Endothelial cell of umbilical vein (primary cell): ENCODE measurements at regions not wholly inside any gene's neighbourhood (a gene's known extent, or its start where the extent isn't known, plus 50 kb on each side); places are given as distances from the start of the nearest gene placed in this dataset.

Source experiments
- BruUV-seq: library from RNA; stranded (reverse); fragments of 400-500 nt; replicated peaks from 2 replicates; lab custom pipeline; 2021; lab: Mats Ljungman, UMichigan
- CTCF ChIA-PET: fragments of 300-600, 350-600 bp; sonication (Branson Sonifier 250); formaldehyde crosslinking; loops from one replicate; lab custom pipeline; 2021; ENCODE audit warnings: antibody characterized with exemption, inconsistent platforms; lab: Charles Lee
- POLR2A ChIA-PET: fragments of 300-600, 350-600 bp; sonication (Branson Sonifier 250); formaldehyde crosslinking; loops from one replicate; lab custom pipeline; 2021; ENCODE audit warnings: antibody characterized with exemption, inconsistent platforms; lab: Charles Lee
- DNase-seq: peaks from one replicate; pipeline ENCODE4 v3.0.0-alpha.2; 2011; ENCODE audit warnings: low read depth, low spot score
- FAIRE-seq: peaks from 2 replicates; lab custom pipeline; 2011; peaks lifted over from hg19 to GRCh38; lab: Jason Lieb, UNC
- H2AFZ ChIP-seq: 2 replicates; pipeline ENCODE4 v1.6.0; 2012; ENCODE audit warnings: low read depth, low read length, control low read depth, inconsistent platforms
- H3K27ac ChIP-seq: 2 replicates; pipeline ENCODE4 v1.5.1; 2011; ENCODE audit warnings: low read depth, mild to moderate bottlenecking, control low read depth, low read length, moderate library complexity; ENCODE audit not compliant: insufficient read depth
- H3K27me3 ChIP-seq, 2 experiments: 2 replicates each; pipeline versions ENCODE4 v1.6.0 to v1.6.1; 2011; ENCODE audit warnings: low read length in 2 of 2, mixed read lengths in 1 of 2; ENCODE audit not compliant: control insufficient read depth in 2 of 2, insufficient read depth in 2 of 2
- H3K36me3 ChIP-seq, 2 experiments: 2 replicates in 1 of 2; 3 replicates in 1 of 2; pipeline ENCODE4 v1.5.1; 2011; ENCODE audit warnings: low read length in 2 of 2, mild to moderate bottlenecking in 1 of 2, moderate library complexity in 1 of 2; ENCODE audit not compliant: control insufficient read depth in 2 of 2, insufficient read depth in 2 of 2; ENCODE audit errors: extremely low read depth in 1 of 2
- H3K4me1 ChIP-seq: 3 replicates; pipeline ENCODE4 v1.5.1; 2011; ENCODE audit warnings: mild to moderate bottlenecking, low read length; ENCODE audit not compliant: control insufficient read depth, insufficient read depth; ENCODE audit errors: extremely low read depth
- H3K4me2 ChIP-seq: 2 replicates; pipeline ENCODE4 v1.6.1; 2011; ENCODE audit warnings: low read length, control low read depth, mixed read lengths; ENCODE audit not compliant: insufficient read depth
- H3K4me3 ChIP-seq, 3 experiments: fragments of 200-600 bp in 1 of 3; sonication (generic), shearing (Covaris generic) in 1 of 3; replicated peaks in 1 of 3; 2 replicates each; pipeline ENCODE4 v1.5.1; 2011 to 2016; ENCODE audit warnings: control low read depth in 3 of 3, low read length in 3 of 3, mild to moderate bottlenecking in 2 of 3, inconsistent platforms in 1 of 3, low read depth in 1 of 3, moderate library complexity in 1 of 3; ENCODE audit not compliant: insufficient read depth in 1 of 3
- H3K79me2 ChIP-seq: 2 replicates; pipeline ENCODE4 v1.6.0; 2012; ENCODE audit warnings: low read length, inconsistent platforms; ENCODE audit not compliant: control insufficient read depth, insufficient read depth
- H3K9ac ChIP-seq: replicated peaks from 2 replicates; pipeline ENCODE3; 2011; ENCODE audit warnings: low read length, control low read depth; ENCODE audit not compliant: insufficient read depth; ENCODE audit errors: extremely low read depth
- H3K9me1 ChIP-seq: replicated peaks from 3 replicates; pipeline ENCODE4 v1.6.0; 2011; ENCODE audit warnings: mild to moderate bottlenecking, low read length; ENCODE audit not compliant: control insufficient read depth, insufficient read depth; ENCODE audit errors: extremely low read depth
- H3K9me3 ChIP-seq: replicated peaks from 2 replicates; pipeline ENCODE4 v1.5.1; 2012; ENCODE audit warnings: low read length, inconsistent platforms; ENCODE audit not compliant: control insufficient read depth, insufficient read depth
- H4K20me1 ChIP-seq: replicated peaks from 2 replicates; pipeline ENCODE3; 2011; ENCODE audit warnings: mild to moderate bottlenecking, low read length; ENCODE audit not compliant: control insufficient read depth, insufficient read depth; ENCODE audit errors: extremely low read depth
- EZH2 ChIP-seq: IDR thresholded peaks from 2 replicates; pipeline ENCODE4 v1.6.1; 2012; ENCODE audit warnings: borderline replicate concordance, low read depth, mild to moderate bottlenecking, moderate library complexity, low read length, inconsistent platforms; ENCODE audit not compliant: severe bottlenecking
- FOS ChIP-seq: IDR thresholded peaks from 2 replicates; pipeline ENCODE4 v1.6.1; 2011; ENCODE audit warnings: mild to moderate bottlenecking, low read length, moderate library complexity, borderline replicate concordance; ENCODE audit not compliant: insufficient read depth
- GATA2 ChIP-seq: IDR thresholded peaks from 2 replicates; pipeline ENCODE4 v1.7.0; 2011; ENCODE audit warnings: low read depth, mild to moderate bottlenecking, moderate library complexity, mixed read lengths, low read length; ENCODE audit not compliant: insufficient read length, insufficient read depth
- MAX ChIP-seq: IDR thresholded peaks from 2 replicates; pipeline ENCODE4 v1.6.1; 2011; ENCODE audit not compliant: insufficient read depth, insufficient read length
- MYC ChIP-seq: IDR thresholded peaks from one replicate; pipeline ENCODE4 v1.6.1; 2011; ENCODE audit warnings: mild to moderate bottlenecking, low read depth, low read length
- dilution Hi-C: fragments of 300-500 bp; cut with MboI; formaldehyde crosslinking; loops from one replicate; pipeline ENCODE4 v1.15.0; 2019; ENCODE audit warnings: low sequenced_read_pairs; ENCODE audit not compliant: extremely low pct_ligation_motif_present
- intact Hi-C: fragments of 100-400 bp; cut with micrococcal nuclease; formaldehyde crosslinking; loops from one replicate; pipeline ENCODE4 v1.10.0; 2022

DNA sequence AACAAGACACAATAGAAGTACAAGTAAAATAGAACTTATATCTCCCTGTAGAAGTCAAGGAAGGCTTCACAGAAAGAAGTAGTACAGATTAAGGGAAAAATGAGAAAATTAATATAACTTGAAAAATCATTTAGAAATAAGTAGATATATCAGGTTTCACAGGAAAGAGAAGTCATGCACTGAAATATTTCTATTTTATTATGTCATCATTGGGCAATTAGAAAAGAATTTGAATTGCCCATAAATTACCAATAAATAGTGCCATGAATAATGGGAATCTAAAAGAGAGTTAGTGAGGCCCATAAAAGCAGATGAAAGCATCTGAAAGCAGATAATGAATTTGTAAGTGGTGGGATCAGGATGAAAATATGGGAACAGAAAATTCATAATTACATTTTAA, 1597.8 kb downstream of the PLA2G4A start:
- no peak overlapping the region for H2AFZ ChIP-seq
- no TSS peak for BruUV-seq
- CTCF ChIA-PET: no interaction called here
- dilution Hi-C loops: no loop called here
- no peaks in the 10 kb centered on the region for H3K79me2 ChIP-seq
- intact Hi-C loops: no loop called here
- no peak overlapping the region for H3K27ac ChIP-seq
- POLR2A ChIA-PET: no interaction called here
- no peaks in the 10 kb centered on the region for H3K36me3 ChIP-seq
- FAIRE-seq (no peak), DNase-seq (no peak)
- no peaks in the 10 kb centered on the region for H4K20me1 ChIP-seq
- peaks cover 3% of the 10 kb centered on the region for H3K4me1 ChIP-seq
- H3K9ac ChIP-seq: no peak overlapping the region
- H3K9me1 ChIP-seq: peaks cover 2% of the 10 kb centered on the region
- TF ChIP-seq EZH2 (no peak), MYC (no peak)
- H3K27me3 ChIP-seq: no peaks in the 10 kb centered on the region
- no peak overlapping the region for H3K4me3 ChIP-seq
- H3K4me2 ChIP-seq: no peak overlapping the region
- H3K9me3 ChIP-seq: no peaks in the 10 kb centered on the region

GRCh38 chr1:188427642-188428041, 1598.9 kb downstream of the PLA2G4A start:
- TF ChIP-seq FOS: no peak
- TF ChIP-seq MAX: no peak
- no peak for TF ChIP-seq GATA2
- TF ChIP-seq EZH2: no peak
- no peak overlapping the region for H2AFZ ChIP-seq
- no peak for FAIRE-seq
- peaks cover 3% of the 10 kb centered on the region for H3K4me1 ChIP-seq
- H3K27ac ChIP-seq: no peak overlapping the region
- DNase-seq: no peak
- H3K9ac ChIP-seq: no peak overlapping the region
- H3K36me3 ChIP-seq: no peaks in the 10 kb centered on the region
- ChIA-PET POLR2A (no interaction called here), CTCF (no interaction called here)
- no peaks in the 10 kb centered on the region for H3K27me3 ChIP-seq
- no peaks in the 10 kb centered on the region for H4K20me1 ChIP-seq
- no peak overlapping the region for H3K4me2 ChIP-seq
- intact Hi-C loops (no loop called here), dilution Hi-C loops (no loop called here)
- no peak overlapping the region for H3K4me3 ChIP-seq
- no peaks in the 10 kb centered on the region for H3K9me3 ChIP-seq
- H3K79me2 ChIP-seq: no peaks in the 10 kb centered on the region
- BruUV-seq: no TSS peak
- peaks cover 2% of the 10 kb centered on the region for H3K9me1 ChIP-seq
